ENCODE measurements at regions not wholly inside any gene's neighbourhood (a gene's known extent, or its start where the extent isn't known, plus 50 kb on each side); places are given as distances from the start of the nearest gene placed in this dataset.

DNA sequence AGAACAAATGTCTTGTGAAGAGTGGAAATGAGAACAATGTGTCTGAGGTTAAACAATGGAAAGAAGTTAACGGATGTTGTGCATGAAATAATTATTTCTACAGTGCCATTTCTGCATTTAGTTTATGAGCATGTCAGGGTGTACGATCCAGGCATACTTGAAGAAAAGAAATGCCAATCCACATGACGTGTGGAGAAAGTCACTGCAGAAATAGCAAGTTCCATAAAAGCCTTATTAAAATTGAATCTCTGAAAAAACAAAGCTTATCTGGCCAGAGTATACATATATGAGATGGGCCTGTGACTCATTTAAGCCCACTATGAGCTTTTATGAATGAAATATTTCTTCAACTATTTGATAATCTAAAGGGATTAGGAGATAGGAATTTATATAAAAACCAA is 426.1 kb downstream of the EFNB2 start:
- Histone ChIP-seq H3K9me3 (no peaks in the 10 kb centered on the region), H3K36me3 (no peaks in the 10 kb centered on the region), H3K27ac (no peak overlapping the region), H3K27me3 (no peaks in the 10 kb centered on the region), H3K4me1 (no peaks in the 10 kb centered on the region), H3K4me3 (no peak overlapping the region)
- TF ChIP-seq CTCF (IDR thresholded peaks at IDR 0.05) = no peak
- DNase-seq (ENCODE audit: low spot score) = no peak

DNA sequence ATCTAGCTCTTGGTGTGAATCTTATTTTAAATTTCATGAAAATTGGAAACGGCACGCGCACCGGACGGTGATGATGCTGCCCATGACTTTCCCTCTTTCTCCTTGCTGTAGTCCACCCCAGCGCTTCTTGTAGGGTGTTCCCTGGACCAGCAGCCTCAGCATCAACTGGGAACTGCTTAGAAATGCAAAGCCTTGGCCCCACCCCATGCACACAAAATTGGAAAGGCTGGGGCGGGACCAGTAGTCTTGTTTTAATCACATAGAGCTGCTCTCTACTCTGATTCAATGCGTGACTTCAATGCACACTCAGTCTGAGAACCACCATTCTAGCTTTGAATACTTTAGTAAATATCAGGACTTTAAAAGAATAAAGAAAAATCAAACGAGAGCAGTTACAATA is 427.1 kb downstream of the EFNB2 start:
- Histone ChIP-seq H3K4me1 (no peaks in the 10 kb centered on the region), H3K27ac (no peak overlapping the region), H3K4me3 (no peak overlapping the region), H3K27me3 (no peaks in the 10 kb centered on the region), H3K36me3 (no peaks in the 10 kb centered on the region), H3K9me3 (no peaks in the 10 kb centered on the region)
- TF ChIP-seq CTCF (IDR thresholded peaks at IDR 0.05) = no peak
- no peak for DNase-seq (ENCODE audit: low spot score)

GRCh38 chr13:106107061-106107460 is 428.4 kb downstream of the EFNB2 start:
- Histone ChIP-seq H3K27ac (no peak overlapping the region), H3K4me3 (no peak overlapping the region), H3K36me3 (no peaks in the 10 kb centered on the region), H3K4me1 (no peaks in the 10 kb centered on the region), H3K27me3 (no peaks in the 10 kb centered on the region), H3K9me3 (no peaks in the 10 kb centered on the region)
- DNase-seq (ENCODE audit: low spot score) = no peak
- no peak for TF ChIP-seq CTCF (IDR thresholded peaks at IDR 0.05)

GRCh38 chr13:106105153-106105552 is 430.3 kb downstream of the EFNB2 start:
- H3K27ac ChIP-seq = no peak overlapping the region
- H3K36me3 ChIP-seq = no peaks in the 10 kb centered on the region
- no peak for DNase-seq (ENCODE audit: low spot score)

DNA sequence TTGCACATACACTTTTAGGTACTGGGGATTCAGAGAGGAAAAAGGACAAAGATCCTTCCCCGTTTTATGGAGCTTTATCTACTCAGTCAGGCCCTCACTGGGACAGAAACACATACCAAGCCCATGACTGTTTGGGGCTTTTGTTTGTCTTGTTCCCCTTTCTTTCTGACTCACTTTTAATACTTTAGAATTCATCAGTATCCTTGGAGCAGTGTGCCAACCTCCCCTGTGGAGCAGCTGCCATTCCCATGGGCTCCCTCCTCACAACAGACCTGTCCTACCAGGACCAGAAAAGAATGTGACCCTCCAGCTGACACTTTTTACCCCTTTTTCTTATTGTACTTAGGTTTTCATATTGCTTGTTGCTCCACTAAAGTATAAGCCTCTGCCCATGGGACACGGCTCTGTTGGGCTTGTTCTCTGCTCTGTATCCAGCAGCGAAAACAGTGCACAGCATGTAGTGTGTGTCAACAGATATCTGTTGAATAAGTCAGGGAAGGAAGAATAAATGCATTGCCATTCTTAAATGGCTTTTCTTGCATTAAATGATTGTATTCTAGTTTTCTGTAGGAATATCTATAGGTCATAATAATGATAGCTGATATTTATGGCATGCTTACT is 431.1 kb downstream of the EFNB2 start:
- H3K27me3 ChIP-seq = no peaks in the 10 kb centered on the region
- H3K9me3 ChIP-seq = no peaks in the 10 kb centered on the region
- H3K4me3 ChIP-seq = no peak overlapping the region
- no peaks in the 10 kb centered on the region for H3K36me3 ChIP-seq
- no peaks in the 10 kb centered on the region for H3K4me1 ChIP-seq
- TF ChIP-seq CTCF (IDR thresholded peaks at IDR 0.05) = no peak
- DNase-seq (ENCODE audit: low spot score) = no peak
- no peak overlapping the region for H3K27ac ChIP-seq

More at GRCh38 chr13:106105153-106105552, 430.3 kb downstream of the EFNB2 start:
- H3K9me3 ChIP-seq = no peaks in the 10 kb centered on the region
- no peaks in the 10 kb centered on the region for H3K27me3 ChIP-seq
- no peaks in the 10 kb centered on the region for H3K4me1 ChIP-seq
- TF ChIP-seq CTCF (IDR thresholded peaks at IDR 0.05) = no peak
- no peak overlapping the region for H3K4me3 ChIP-seq

DNA sequence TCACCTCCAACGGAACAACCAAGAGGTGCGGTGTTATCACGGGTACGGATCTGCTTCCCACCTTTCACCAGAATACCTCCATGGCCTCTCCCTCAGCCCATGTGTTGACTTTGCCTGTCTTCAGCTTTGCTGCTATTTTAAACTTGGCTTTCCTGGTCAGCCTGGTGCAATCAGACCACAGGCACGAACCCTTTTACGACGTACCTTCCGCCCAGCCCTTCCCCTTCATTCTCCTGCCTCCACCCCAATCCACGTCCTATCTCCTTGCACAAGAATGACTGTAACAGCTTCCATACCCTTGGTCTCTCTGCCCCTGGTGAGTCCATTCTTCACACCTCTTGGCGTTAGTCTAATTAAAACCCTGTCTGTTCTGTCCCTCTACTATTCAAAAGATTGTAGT is 431.7 kb downstream of the EFNB2 start:
- no peak overlapping the region for H3K4me3 ChIP-seq
- no peaks in the 10 kb centered on the region for H3K36me3 ChIP-seq
- TF ChIP-seq CTCF (IDR thresholded peaks at IDR 0.05) = no peak
- no peaks in the 10 kb centered on the region for H3K27me3 ChIP-seq
- no peaks in the 10 kb centered on the region for H3K4me1 ChIP-seq
- DNase-seq (ENCODE audit: low spot score) = no peak
- no peak overlapping the region for H3K27ac ChIP-seq
- H3K9me3 ChIP-seq = no peaks in the 10 kb centered on the region

All from right atrium auricular region (tissue), 2 donors.